ENCODE measurements at regions not wholly inside any gene's neighbourhood (a gene's known extent, or its start where the extent isn't known, plus 50 kb on each side); places are given as distances from the start of the nearest gene placed in this dataset.

GRCh38 chr2:49598231-49598630 lies 443.9 kb upstream of the FSHR start:
- no peak for TF ChIP-seq CTCF (IDR thresholded peaks at IDR 0.05)
- TF ChIP-seq POLR2AphosphoS5 (IDR thresholded peaks at IDR 0.05): no peak
